GM23338 (cell line): ENCODE measurements at regions not wholly inside any gene's neighbourhood (a gene's known extent, or its start where the extent isn't known, plus 50 kb on each side); places are given as distances from the start of the nearest gene placed in this dataset.

ENCODE experiments used
- CREB1 ChIP-seq: fragments of 250-450 bp; sonication (Bioruptor Pico); IDR thresholded peaks from 2 replicates; pipeline ENCODE4 v1.5.0; 2020; ENCODE audit warnings: low read depth, mild to moderate bottlenecking, moderate library complexity
- CTCF ChIP-seq, 2 experiments: fragments of 200-600 bp in 1 of 2; sonication (generic) in 1 of 2; conservative IDR thresholded peaks; 2 replicates each; pipeline versions ENCODE4 v1.5.1 to v1.6.1; 2016 to 2017; ENCODE audit warnings: antibody characterized with exemption in 2 of 2, low read depth in 2 of 2, mild to moderate bottlenecking in 2 of 2, moderate library complexity in 1 of 2
- ETS1 ChIP-seq: IDR thresholded peaks from 2 replicates; pipeline ENCODE4 v1.6.1; 2016; ENCODE audit warnings: antibody characterized with exemption
- EZH2 ChIP-seq: fragments of 200-600 bp; sonication (generic); IDR thresholded peaks from one replicate; pipeline ENCODE4 v1.8.0; 2017; ENCODE audit warnings: antibody characterized with exemption, mild to moderate bottlenecking, low read depth; ENCODE audit not compliant: unreplicated experiment
- EZH2phosphoT487 ChIP-seq: fragments of 200-600 bp; sonication (generic); IDR thresholded peaks from one replicate; pipeline ENCODE4 v1.8.1; 2018; ENCODE audit warnings: antibody characterized with exemption; ENCODE audit not compliant: unreplicated experiment
- JUNB ChIP-seq: IDR thresholded peaks from one replicate; pipeline ENCODE4 v1.6.1; 2016; ENCODE audit warnings: antibody characterized with exemption; ENCODE audit not compliant: unreplicated experiment
- NANOG ChIP-seq: IDR thresholded peaks from 2 replicates; pipeline ENCODE4 v1.6.1; 2016; ENCODE audit warnings: antibody characterized with exemption, borderline replicate concordance
- POLR2AphosphoS5 ChIP-seq: IDR thresholded peaks from 2 replicates; pipeline ENCODE4 v1.6.1; 2016; ENCODE audit warnings: antibody characterized with exemption, low read depth
- REST ChIP-seq: IDR thresholded peaks from one replicate; pipeline ENCODE4 v1.6.1; 2018; ENCODE audit warnings: antibody characterized with exemption; ENCODE audit not compliant: unreplicated experiment
- STAT1 ChIP-seq: IDR thresholded peaks from one replicate; pipeline ENCODE4 v1.6.1; 2016; ENCODE audit warnings: antibody characterized with exemption; ENCODE audit not compliant: unreplicated experiment
- ZNF114 ChIP-seq: fragments of 250-450 bp; sonication (Bioruptor Pico); IDR thresholded peaks from 2 replicates; pipeline ENCODE4 v1.5.0; 2020; ENCODE audit warnings: mild to moderate bottlenecking, moderate library complexity
- ZNF331 ChIP-seq: fragments of 250-450 bp; sonication (Bioruptor Pico); IDR thresholded peaks from 2 replicates; pipeline ENCODE4 v1.5.0; 2020; ENCODE audit warnings: low read depth, mild to moderate bottlenecking, moderate library complexity
- ZNF462 ChIP-seq: fragments of 250-450 bp; sonication (Bioruptor Pico); IDR thresholded peaks from 2 replicates; pipeline ENCODE4 v1.5.0; 2020; ENCODE audit warnings: mild to moderate bottlenecking, moderate library complexity

GRCh38 chr6:148240861-148241477, 101.7 kb upstream of the SASH1 start:
- TF ChIP-seq CTCF (conservative IDR thresholded peaks at IDR 0.05; ENCODE audit: low read depth in 2 of 2) (no peak), POLR2AphosphoS5 (no peak), REST (no peak), CREB1 (CRISPR knock-in tag) (no peak), EZH2 (no peak), ZNF462 (CRISPR knock-in tag) (no peak), EZH2phosphoT487 (no peak), JUNB (no peak), NANOG (no peak), ZNF114 (CRISPR knock-in tag) (no peak), ZNF331 (CRISPR knock-in tag) (no peak), ETS1 (no peak), STAT1 (no peak)
